K562 (cell line): ENCODE measurements at regions not wholly inside any gene's neighbourhood (a gene's known extent, or its start where the extent isn't known, plus 50 kb on each side); places are given as distances from the start of the nearest gene placed in this dataset.

Experiments used
- ATAC-seq: fragments of 200-7000 bp; cut with Tn5 transposase; 3 replicates; pipeline ENCODE4 v1.9.1; 2020; ENCODE audit warnings: moderate library complexity
- BruUV-seq: library from RNA; stranded (reverse); fragments of 400-500 nt; replicated peaks from 2 replicates; lab custom pipeline; 2021; lab: Mats Ljungman, UMichigan
- CTCF ChIA-PET: fragments of 300-600 bp; formaldehyde crosslinking; extraction: SDS; loops from one replicate; lab custom pipeline; 2021; ENCODE audit warnings: low intra/inter-chr PET ratio; lab: Yijun Ruan, JAX
- POLR2A ChIA-PET: fragments of 300-600, 350-650 bp; sonication (Branson Sonifier 250); formaldehyde crosslinking; extraction: SDS; loops from one replicate; lab custom pipeline; 2021; ENCODE audit warnings: antibody characterized with exemption, inconsistent platforms; lab: Yijun Ruan, JAX
- DNase-seq, 4 experiments: peaks; one replicate each; pipeline versions ENCODE4 v3.0.0 to v3.0.0-alpha.2; 2011 to 2018; ENCODE audit warnings: low spot score in 3 of 4, mixed read lengths in 3 of 4; ENCODE audit errors: extremely low read depth in 1 of 4
- FAIRE-seq: peaks from 2 replicates; lab custom pipeline; 2011; peaks lifted over from hg19 to GRCh38; lab: Jason Lieb, UNC
- H2AFZ ChIP-seq: 2 replicates; pipeline ENCODE4 v1.6.0; 2011; ENCODE audit warnings: low read depth, low read length, control low read depth, inconsistent platforms
- H3K27ac ChIP-seq: fragments of 200-600 bp; 3 replicates; pipeline ENCODE4 v1.8.0; 2011; ENCODE audit warnings: low read depth, mild to moderate bottlenecking, control low read depth, inconsistent platforms, low read length, moderate library complexity, mixed read lengths; ENCODE audit errors: extremely low read depth
- H3K27me3 ChIP-seq, 2 experiments: fragments of 300-600 bp in 1 of 2; 2 replicates in 1 of 2; 3 replicates in 1 of 2; pipeline versions ENCODE4 v1.6.0 to v1.8.0; 2011; ENCODE audit warnings: inconsistent platforms in 2 of 2, low read length in 2 of 2, mild to moderate bottlenecking in 1 of 2, mixed read lengths in 1 of 2, moderate library complexity in 1 of 2; ENCODE audit not compliant: control insufficient read depth in 2 of 2, insufficient read depth in 2 of 2
- H3K36me3 ChIP-seq: fragments of 300-600 bp; 3 replicates; pipeline ENCODE4 v1.8.0; 2011; ENCODE audit warnings: mild to moderate bottlenecking, low read length, inconsistent platforms; ENCODE audit not compliant: control insufficient read depth, insufficient read depth
- H3K4me1 ChIP-seq, 2 experiments: fragments of 200-600 bp in 1 of 2; replicated peaks in 1 of 2; 2 replicates in 1 of 2; 3 replicates in 1 of 2; pipeline versions ENCODE4 v1.5.1 to v1.8.0; 2011; ENCODE audit warnings: inconsistent platforms in 2 of 2, low read length in 2 of 2, mild to moderate bottlenecking in 1 of 2, mixed read lengths in 1 of 2, moderate library complexity in 1 of 2; ENCODE audit not compliant: control insufficient read depth in 2 of 2, insufficient read depth in 2 of 2
- H3K4me2 ChIP-seq: 2 replicates; pipeline ENCODE4 v1.6.1; 2011; ENCODE audit warnings: low read length, control low read depth, inconsistent platforms, mixed read lengths; ENCODE audit not compliant: insufficient read depth
- H3K4me3 ChIP-seq: fragments of 200-600 bp; sonication (generic), shearing (Covaris generic); 2 replicates; pipeline ENCODE4 v1.5.1; 2016; ENCODE audit warnings: control low read depth, inconsistent platforms
- H3K79me2 ChIP-seq: fragments of 200-600 bp; 3 replicates; pipeline ENCODE4 v1.8.0; 2011; ENCODE audit warnings: low read length, inconsistent platforms; ENCODE audit not compliant: control insufficient read depth, insufficient read depth
- H3K9ac ChIP-seq, 2 experiments: 2 replicates each; pipeline versions ENCODE4 v1.6.0 to v1.6.1; 2011; ENCODE audit warnings: low read depth in 2 of 2, low read length in 2 of 2, control low read depth in 1 of 2, inconsistent platforms in 1 of 2, mild to moderate bottlenecking in 1 of 2, mixed read lengths in 1 of 2; ENCODE audit not compliant: insufficient read depth in 1 of 2
- H3K9me1 ChIP-seq: one replicate; pipeline ENCODE4 v1.6.0; 2011; ENCODE audit warnings: inconsistent platforms, mild to moderate bottlenecking, low read length, moderate library complexity; ENCODE audit not compliant: control insufficient read depth, insufficient read depth
- H3K9me3 ChIP-seq: replicated peaks from 2 replicates; pipeline ENCODE4 v1.5.1; 2011; ENCODE audit warnings: low read depth, low read length, inconsistent platforms; ENCODE audit not compliant: control insufficient read depth, insufficient read depth
- H4K20me1 ChIP-seq: replicated peaks from 2 replicates; pipeline ENCODE4 v1.6.1; 2011; ENCODE audit warnings: low read length, inconsistent platforms, mixed read lengths; ENCODE audit not compliant: control insufficient read depth, insufficient read depth
- CHD7 ChIP-seq: fragments of 200-600 bp; sonication (generic); IDR thresholded peaks from one replicate; pipeline ENCODE4 v1.6.1; 2012; ENCODE audit warnings: mild to moderate bottlenecking, low read depth, low read length, inconsistent platforms
- HDAC6 ChIP-seq: IDR thresholded peaks from 2 replicates; pipeline ENCODE4 v1.6.1; 2012; ENCODE audit warnings: low read depth, mild to moderate bottlenecking, control low read depth, inconsistent platforms, low read length, moderate library complexity
- HIVEP1 ChIP-seq: fragments of 250-450 bp; sonication (Bioruptor Pico); IDR thresholded peaks from 2 replicates; pipeline ENCODE4 v1.4.0; 2020; ENCODE audit warnings: mild to moderate bottlenecking
- RHOXF2B ChIP-seq: fragments of 250-450 bp; sonication (Bioruptor Pico); conservative IDR thresholded peaks from 2 replicates; pipeline ENCODE4 v1.5.1; 2021
- TSHZ1 ChIP-seq: fragments of 250-450 bp; sonication (Bioruptor Pico); IDR thresholded peaks from 2 replicates; pipeline ENCODE4 v1.4.0; 2020; ENCODE audit warnings: mild to moderate bottlenecking, moderate library complexity
- ZNF384 ChIP-seq: IDR thresholded peaks from 2 replicates; pipeline ENCODE4 v1.6.1; 2012; ENCODE audit warnings: low read depth, low read length, improper control_type of control experiment
- WGBS: fragments of 100-300 bp; shearing (Covaris generic); methylation state at CpG from one replicate; pipeline ENCODE4 v1.1.6; 2016; ENCODE audit warnings: low coverage, mixed read lengths; ENCODE audit not compliant: insufficient coverage; ENCODE audit errors: missing lambda C conversion rate; 5-methylcytosine and 5-hydroxymethylcytosine counted together
- in situ Hi-C: fragments of 300-500 bp; cut with MboI; formaldehyde crosslinking; loops from 4 replicates; pipeline ENCODE4 v1.15.0; 2018; ENCODE audit warnings: inconsistent platforms, mixed read lengths
- intact Hi-C: fragments of 100-400 bp; cut with micrococcal nuclease; formaldehyde crosslinking; loops from 2 replicates; pipeline ENCODE4 v1.14.2; 2022

GRCh38 chr3:132261506-132261905 is 55.7 kb upstream of the ACP3 start:
- no peak for DNase-seq
- H3K27ac ChIP-seq = no peak overlapping the region
- no peak for ATAC-seq
- no peaks in the 10 kb centered on the region for H3K79me2 ChIP-seq
- H3K4me2 ChIP-seq = no peak overlapping the region
- H2AFZ ChIP-seq = no peak overlapping the region
- H4K20me1 ChIP-seq = no peaks in the 10 kb centered on the region
- H3K36me3 ChIP-seq = no peaks in the 10 kb centered on the region
- CTCF ChIA-PET = no interaction called here
- 0% methylated on average over 1 of the region's 3 CpGs for WGBS
- no peak for FAIRE-seq
- in situ Hi-C loops = no loop called here
- no peaks in the 10 kb centered on the region for H3K4me1 ChIP-seq
- no TSS peak for BruUV-seq
- H3K9ac ChIP-seq = no peak overlapping the region
- TF ChIP-seq ZNF384 (no peak), TSHZ1 (CRISPR knock-in tag) (no peak), HIVEP1 (CRISPR knock-in tag) (no peak), CHD7 (no peak), HDAC6 (no peak), RHOXF2B (no peak)
- TF ChIP-seq, all 486 proteins: peak for 0
- Histone ChIP-seq H3K4me3 (no peak overlapping the region), H3K9me3 (no peaks in the 10 kb centered on the region), H3K9me1 (no peaks in the 10 kb centered on the region), H3K27me3 (no peaks in the 10 kb centered on the region)
- intact Hi-C loops = no loop called here
- POLR2A ChIA-PET = no interaction called here
